ENCODE measurements at regions not wholly inside any gene's neighbourhood (a gene's known extent, or its start where the extent isn't known, plus 50 kb on each side); places are given as distances from the start of the nearest gene placed in this dataset.

GRCh38 chr6:74735304-74735703, 470.5 kb downstream of the COL12A1 start:
- no peaks in the 10 kb centered on the region for H3K27me3 ChIP-seq (ENCODE audit: insufficient read depth, low read depth, low read length)
- H3K4me2 ChIP-seq (ENCODE audit: low read length), result no peak overlapping the region
- H2AFZ ChIP-seq (ENCODE audit: low read depth, low read length), result no peak overlapping the region
- no peaks in the 10 kb centered on the region for H3K36me3 ChIP-seq (ENCODE audit: insufficient read depth, low read length)
- no peak overlapping the region for H3K4me3 ChIP-seq (ENCODE audit: low read length)
- H3K9me3 ChIP-seq (ENCODE audit: low read length), result no peaks in the 10 kb centered on the region
- H3K9me2 ChIP-seq (ENCODE audit: insufficient read depth, low read length), result no peaks in the 10 kb centered on the region
- no peak overlapping the region for H3K9ac ChIP-seq (ENCODE audit: low read length)
- H3K27ac ChIP-seq (ENCODE audit: low read length), result no peak overlapping the region
- H4K20me1 ChIP-seq (ENCODE audit: insufficient read depth), result no peaks in the 10 kb centered on the region
- H3K79me2 ChIP-seq (replicated peaks; ENCODE audit: insufficient read depth, low read length), result no peaks in the 10 kb centered on the region
- no peaks in the 10 kb centered on the region for H3F3A ChIP-seq (ENCODE audit: insufficient read depth, low read length, poor library complexity, severe bottlenecking)
- TF ChIP-seq EP300 (conservative IDR thresholded peaks at IDR 0.05; ENCODE audit: poor library complexity, severe bottlenecking), result no peak
- TF ChIP-seq SMC3 (conservative IDR thresholded peaks at IDR 0.05; ENCODE audit: poor library complexity), result no peak
- no peak for TF ChIP-seq REST (IDR thresholded peaks at IDR 0.05; ENCODE audit: borderline replicate concordance)
- no peak for TF ChIP-seq TAF1 (IDR thresholded peaks at IDR 0.05; ENCODE audit: low read depth)
- TF ChIP-seq EZH2 (IDR thresholded peaks at IDR 0.05; ENCODE audit: borderline replicate concordance, insufficient read depth, low read length, poor library complexity, severe bottlenecking), result no peak
- no peak for TF ChIP-seq POLR2AphosphoS5 (IDR thresholded peaks at IDR 0.05)
- no peak for TF ChIP-seq RAD21 (conservative IDR thresholded peaks at IDR 0.05)
- TF ChIP-seq MXI1 (conservative IDR thresholded peaks at IDR 0.05; ENCODE audit: poor library complexity, severe bottlenecking), result no peak
- TF ChIP-seq, protein P1, sequence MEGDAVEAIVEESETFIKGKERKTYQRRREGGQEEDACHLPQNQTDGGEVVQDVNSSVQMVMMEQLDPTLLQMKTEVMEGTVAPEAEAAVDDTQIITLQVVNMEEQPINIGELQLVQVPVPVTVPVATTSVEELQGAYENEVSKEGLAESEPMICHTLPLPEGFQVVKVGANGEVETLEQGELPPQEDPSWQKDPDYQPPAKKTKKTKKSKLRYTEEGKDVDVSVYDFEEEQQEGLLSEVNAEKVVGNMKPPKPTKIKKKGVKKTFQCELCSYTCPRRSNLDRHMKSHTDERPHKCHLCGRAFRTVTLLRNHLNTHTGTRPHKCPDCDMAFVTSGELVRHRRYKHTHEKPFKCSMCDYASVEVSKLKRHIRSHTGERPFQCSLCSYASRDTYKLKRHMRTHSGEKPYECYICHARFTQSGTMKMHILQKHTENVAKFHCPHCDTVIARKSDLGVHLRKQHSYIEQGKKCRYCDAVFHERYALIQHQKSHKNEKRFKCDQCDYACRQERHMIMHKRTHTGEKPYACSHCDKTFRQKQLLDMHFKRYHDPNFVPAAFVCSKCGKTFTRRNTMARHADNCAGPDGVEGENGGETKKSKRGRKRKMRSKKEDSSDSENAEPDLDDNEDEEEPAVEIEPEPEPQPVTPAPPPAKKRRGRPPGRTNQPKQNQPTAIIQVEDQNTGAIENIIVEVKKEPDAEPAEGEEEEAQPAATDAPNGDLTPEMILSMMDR (IDR thresholded peaks at IDR 0.05; ENCODE audit: poor library complexity, severe bottlenecking), result no peak

DNA sequence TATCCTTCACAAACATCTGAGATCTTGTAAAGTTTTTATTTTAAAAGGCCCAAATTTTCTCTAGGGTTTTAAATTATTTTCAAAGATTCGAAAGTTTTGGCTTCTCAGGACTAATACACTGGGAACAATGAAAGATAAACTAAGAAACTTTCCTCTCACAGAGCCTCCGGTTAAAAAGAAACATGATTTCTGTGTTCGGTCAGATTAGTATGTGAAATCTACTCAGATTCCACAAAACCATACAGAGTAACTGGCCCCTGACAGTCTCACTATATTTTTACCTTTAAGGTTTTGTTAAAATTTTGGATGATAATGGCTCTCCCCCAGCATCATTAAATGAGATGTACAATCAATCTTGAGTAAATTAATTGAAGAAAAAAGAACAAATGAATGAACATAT, 471.0 kb downstream of the COL12A1 start:
- Histone ChIP-seq H3K9ac (ENCODE audit: low read length) (no peak overlapping the region), H3F3A (ENCODE audit: insufficient read depth, low read length, poor library complexity, severe bottlenecking) (no peaks in the 10 kb centered on the region), H3K9me2 (ENCODE audit: insufficient read depth, low read length) (no peaks in the 10 kb centered on the region), H3K27me3 (ENCODE audit: insufficient read depth, low read depth, low read length) (no peaks in the 10 kb centered on the region), H3K36me3 (ENCODE audit: insufficient read depth, low read length) (no peaks in the 10 kb centered on the region), H3K9me3 (ENCODE audit: low read length) (no peaks in the 10 kb centered on the region), H2AFZ (ENCODE audit: low read depth, low read length) (no peak overlapping the region), H3K4me3 (ENCODE audit: low read length) (no peak overlapping the region), H3K4me2 (ENCODE audit: low read length) (no peak overlapping the region), H3K79me2 (replicated peaks; ENCODE audit: insufficient read depth, low read length) (no peaks in the 10 kb centered on the region), H3K27ac (ENCODE audit: low read length) (no peak overlapping the region), H4K20me1 (ENCODE audit: insufficient read depth) (no peaks in the 10 kb centered on the region)
- no peak for TF ChIP-seq EP300 (conservative IDR thresholded peaks at IDR 0.05; ENCODE audit: poor library complexity, severe bottlenecking)
- TF ChIP-seq, protein P1 (IDR thresholded peaks at IDR 0.05; ENCODE audit: poor library complexity, severe bottlenecking), result no peak
- no peak for TF ChIP-seq MXI1 (conservative IDR thresholded peaks at IDR 0.05; ENCODE audit: poor library complexity, severe bottlenecking)
- TF ChIP-seq POLR2AphosphoS5 (IDR thresholded peaks at IDR 0.05), result no peak
- no peak for TF ChIP-seq EZH2 (IDR thresholded peaks at IDR 0.05; ENCODE audit: borderline replicate concordance, insufficient read depth, low read length, poor library complexity, severe bottlenecking)
- TF ChIP-seq REST (IDR thresholded peaks at IDR 0.05; ENCODE audit: borderline replicate concordance), result no peak
- no peak for TF ChIP-seq TAF1 (IDR thresholded peaks at IDR 0.05; ENCODE audit: low read depth)
- TF ChIP-seq SMC3 (conservative IDR thresholded peaks at IDR 0.05; ENCODE audit: poor library complexity), result no peak
- no peak for TF ChIP-seq RAD21 (conservative IDR thresholded peaks at IDR 0.05)

Measured in neural cell (in vitro differentiated cells).